Endodermal cell (in vitro differentiated cells): ENCODE measurements at regions not wholly inside any gene's neighbourhood (a gene's known extent, or its start where the extent isn't known, plus 50 kb on each side); places are given as distances from the start of the nearest gene placed in this dataset. TPM values are rescaled to one million over a fixed set of nuclear protein-coding genes. Genes with fewer than 3 reads are reported as not detected.
"Not testable (repeated sequence)": the region's sequence is repeated elsewhere in the genome, so short reads cannot be mapped to it uniquely, and the experiment has no call there.

Experiments
- DNase-seq: peaks from one replicate; pipeline ENCODE4 v3.0.0-alpha.2; 2017
- H3K27ac ChIP-seq: 2 replicates; pipeline ENCODE4 v1.5.1; 2013; ENCODE audit warnings: mild to moderate bottlenecking, low read depth, low read length, moderate library complexity
- H3K27me3 ChIP-seq: 2 replicates; pipeline ENCODE4 v1.6.1; 2013; ENCODE audit warnings: mild to moderate bottlenecking, low read length, moderate library complexity; ENCODE audit not compliant: insufficient read depth, control insufficient read depth, poor library complexity, severe bottlenecking
- H3K36me3 ChIP-seq: 2 replicates; pipeline ENCODE4 v1.7.0; 2013; ENCODE audit warnings: mild to moderate bottlenecking, low read length, moderate library complexity; ENCODE audit not compliant: control insufficient read depth, insufficient read depth
- H3K4me1 ChIP-seq: one replicate; pipeline ENCODE4 v1.7.0; 2013; ENCODE audit warnings: low read length; ENCODE audit not compliant: control insufficient read depth, insufficient read depth
- H3K4me3 ChIP-seq: 2 replicates; pipeline ENCODE4 v1.5.1; 2013; ENCODE audit warnings: mild to moderate bottlenecking, low read length, moderate library complexity
- H3K9ac ChIP-seq: 2 replicates; pipeline ENCODE4 v1.6.1; 2013; ENCODE audit warnings: mild to moderate bottlenecking, low read length, moderate library complexity; ENCODE audit not compliant: poor library complexity, severe bottlenecking; ENCODE audit errors: extremely low read depth
- H3K9me3 ChIP-seq: 2 replicates; pipeline ENCODE4 v1.6.1; 2013; ENCODE audit warnings: mild to moderate bottlenecking, low read length, moderate library complexity; ENCODE audit not compliant: control insufficient read depth
- H3K27ac Mint-ChIP-seq: 2 replicates; pipeline ENCODE4 v1.8.0; 2020; ENCODE audit warnings: mixed read lengths
- H3K27me3 Mint-ChIP-seq: 2 replicates; pipeline ENCODE4 v1.8.0; 2021; ENCODE audit warnings: mild to moderate bottlenecking, mixed read lengths; ENCODE audit not compliant: insufficient read depth
- H3K36me3 Mint-ChIP-seq: 2 replicates; pipeline ENCODE4 v1.8.0; 2020; ENCODE audit warnings: low read depth, mixed read lengths
- H3K4me1 Mint-ChIP-seq: 2 replicates; pipeline ENCODE4 v1.8.0; 2020; ENCODE audit warnings: mixed read lengths
- H3K4me3 Mint-ChIP-seq: 2 replicates; pipeline ENCODE4 v1.8.0; 2020; ENCODE audit warnings: mild to moderate bottlenecking, moderate library complexity, mixed read lengths
- H3K9me3 Mint-ChIP-seq: 2 replicates; pipeline ENCODE4 v1.8.0; 2020; ENCODE audit warnings: mild to moderate bottlenecking, mixed read lengths
- WGBS, 2 experiments: methylation state at CpG; one replicate each; pipeline versions ENCODE4 v1.1.5 to v1.1.7; 2013; ENCODE audit warnings: missing lambda C conversion rate in 2 of 2, mixed read lengths in 1 of 2; ENCODE audit not compliant: insufficient coverage in 1 of 2, insufficient read length in 1 of 2; 5-methylcytosine and 5-hydroxymethylcytosine counted together
- microRNA-seq: library from miRNA; unstranded; fragments of <30 nt; microRNA quantifications from one replicate; pipeline ENCODE4 v1.2.0, GENCODE V29; 2020; ENCODE audit warnings: borderline microRNAs expressed

GRCh38 chr1:17298-17697 lies 434.2 kb downstream of the OR4F29 start:
- DNase-seq, H3K4me3 Mint-ChIP-seq, H3K4me1 Mint-ChIP-seq, H3K27ac Mint-ChIP-seq, H3K9ac ChIP-seq, H3K36me3 Mint-ChIP-seq, H3K27me3 ChIP-seq, H3K4me3 ChIP-seq, H3K9me3 Mint-ChIP-seq, H3K27ac ChIP-seq, H3K4me1 ChIP-seq, H3K27me3 Mint-ChIP-seq, H3K36me3 ChIP-seq, H3K9me3 ChIP-seq: not testable (repeated sequence)
- 94% methylated on average over 5 of the region's 12 CpGs; no CpG with 5 or more reads in 1 of the 2 experiments for WGBS, 2 experiments

DNA sequence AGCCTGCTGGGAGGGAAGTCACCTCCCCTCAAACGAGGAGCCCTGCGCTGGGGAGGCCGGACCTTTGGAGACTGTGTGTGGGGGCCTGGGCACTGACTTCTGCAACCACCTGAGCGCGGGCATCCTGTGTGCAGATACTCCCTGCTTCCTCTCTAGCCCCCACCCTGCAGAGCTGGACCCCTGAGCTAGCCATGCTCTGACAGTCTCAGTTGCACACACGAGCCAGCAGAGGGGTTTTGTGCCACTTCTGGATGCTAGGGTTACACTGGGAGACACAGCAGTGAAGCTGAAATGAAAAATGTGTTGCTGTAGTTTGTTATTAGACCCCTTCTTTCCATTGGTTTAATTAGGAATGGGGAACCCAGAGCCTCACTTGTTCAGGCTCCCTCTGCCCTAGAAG lies 435.5 kb downstream of the OR4F29 start:
- not testable (repeated sequence) for H3K4me1 Mint-ChIP-seq

GRCh38 chr1:9941-10717 lies 441.3 kb downstream of the OR4F29 start:
- H3K9me3 ChIP-seq, H3K27me3 ChIP-seq, H3K4me3 Mint-ChIP-seq, H3K36me3 Mint-ChIP-seq, H3K27ac ChIP-seq, H3K4me1 ChIP-seq, H3K4me1 Mint-ChIP-seq, H3K4me3 ChIP-seq, H3K27me3 Mint-ChIP-seq, DNase-seq, H3K9me3 Mint-ChIP-seq, H3K36me3 ChIP-seq, H3K9ac ChIP-seq, H3K27ac Mint-ChIP-seq: not testable (repeated sequence)
- no CpG with 5 or more reads among the region's 37 CpGs for WGBS, 2 experiments

More for the DNA sequence above, 435.5 kb downstream of the OR4F29 start:
- not testable (repeated sequence) for H3K4me3 Mint-ChIP-seq, H3K27me3 ChIP-seq, H3K9me3 ChIP-seq, H3K27me3 Mint-ChIP-seq, H3K9ac ChIP-seq, H3K36me3 ChIP-seq, H3K36me3 Mint-ChIP-seq, H3K4me3 ChIP-seq, H3K27ac Mint-ChIP-seq, H3K4me1 ChIP-seq, DNase-seq, H3K9me3 Mint-ChIP-seq, H3K27ac ChIP-seq
- 97% methylated on average over 6 of the region's 6 CpGs; no CpG with 5 or more reads in 1 of the 2 experiments for WGBS, 2 experiments

Small RNAs in the stretch of these regions (microRNA-seq; reads per million reads assigned to microRNA genes)
- gene MIR6859-1, result not detected
- not detected for gene MIR6859-2
